SU-DHL-6 (cell line): ENCODE measurements at regions not wholly inside any gene's neighbourhood (a gene's known extent, or its start where the extent isn't known, plus 50 kb on each side); places are given as distances from the start of the nearest gene placed in this dataset.

Experiments used
- CTCF ChIP-seq: fragments of 200-600 bp; sonication (generic); IDR thresholded peaks from one replicate; pipeline ENCODE4 v1.5.1; 2017; ENCODE audit warnings: antibody characterized with exemption, mild to moderate bottlenecking, low read length, moderate library complexity; ENCODE audit not compliant: insufficient read depth, poor library complexity, severe bottlenecking
- EZH2phosphoT487 ChIP-seq: fragments of 200-600 bp; sonication (generic), shearing (Covaris generic); conservative IDR thresholded peaks from 2 replicates; pipeline ENCODE4 v1.6.1; 2018; ENCODE audit warnings: mild to moderate bottlenecking, antibody characterized with exemption, low read length, moderate library complexity, mixed read lengths

- TF ChIP-seq CTCF (no peak), EZH2phosphoT487 (no peak)
These were observed 139.2 kb upstream of the CACNA1E start for GRCh38 chr1:181344091-181344490.
